SW 1271 (cell line): ENCODE measurements at regions not wholly inside any gene's neighbourhood (a gene's known extent, or its start where the extent isn't known, plus 50 kb on each side); places are given as distances from the start of the nearest gene placed in this dataset.

Experiments
- DNase-seq, 2 experiments: peaks; one replicate each; lab custom pipeline; 2025; lab: John Stamatoyannopoulos, UW

GRCh38 chr15:62573876-62574275 lies 408.8 kb upstream of the C2CD4B start:
- DNase-seq: no peak

- no peak for DNase-seq
Measured at GRCh38 chr15:62578546-62578945, 413.5 kb upstream of the C2CD4B start.

- no peak for DNase-seq
Measured at GRCh38 chr15:62578960-62579359, 413.9 kb upstream of the C2CD4B start.

- no peak for DNase-seq
Measured at GRCh38 chr15:62579842-62580241, 414.8 kb upstream of the C2CD4B start.

- no peak for DNase-seq
Measured at GRCh38 chr15:62582580-62582979, 417.5 kb upstream of the C2CD4B start.

GRCh38 chr15:62584301-62585235 lies 419.5 kb upstream of the C2CD4B start:
- no peak for DNase-seq

GRCh38 chr15:62588938-62589670 lies 424.0 kb upstream of the C2CD4B start:
- no peak for DNase-seq

GRCh38 chr15:62591842-62592838 lies 427.1 kb upstream of the C2CD4B start:
- DNase-seq: no peak

- no peak for DNase-seq
Measured at GRCh38 chr15:62592920-62593319, 427.8 kb upstream of the C2CD4B start.

- no peak for DNase-seq
Measured at GRCh38 chr15:62593681-62594399, 428.8 kb upstream of the C2CD4B start.

- DNase-seq: no peak
Measured at GRCh38 chr15:62598217-62598616, 433.1 kb upstream of the C2CD4B start.

- DNase-seq: no peak
Measured at GRCh38 chr15:62599791-62600777, 435.0 kb upstream of the C2CD4B start.

GRCh38 chr15:62601777-62602545 lies 436.9 kb upstream of the C2CD4B start:
- no peak for DNase-seq

- DNase-seq: no peak
Measured at GRCh38 chr15:62603742-62604141, 438.7 kb upstream of the C2CD4B start.

- no peak for DNase-seq
Measured at GRCh38 chr15:62605282-62605681, 437.3 kb upstream of the TPM1 start.

GRCh38 chr15:62606376-62607113 lies 436.0 kb upstream of the TPM1 start:
- DNase-seq: peak in 1 of 2 experiments; percentile 56

- DNase-seq: no peak
Measured at GRCh38 chr15:62607114-62607462, 435.5 kb upstream of the TPM1 start.

GRCh38 chr15:62607643-62608042 lies 434.9 kb upstream of the TPM1 start:
- DNase-seq: no peak

GRCh38 chr15:62608369-62608768 lies 434.2 kb upstream of the TPM1 start:
- DNase-seq: no peak
